HEK293 (cell line): ENCODE measurements at regions not wholly inside any gene's neighbourhood (a gene's known extent, or its start where the extent isn't known, plus 50 kb on each side); places are given as distances from the start of the nearest gene placed in this dataset.

ENCODE experiments used
- YY1 ChIP-seq: fragments of 450-650 bp; formaldehyde crosslinking; IDR thresholded peaks from 2 replicates; pipeline ENCODE4 v1.5.1; 2018; ENCODE audit warnings: missing biosample characterization, missing genetic modification characterization
- ZBTB20 ChIP-seq: fragments of 450-650 bp; formaldehyde crosslinking; IDR thresholded peaks from 2 replicates; pipeline ENCODE4 v1.5.1; 2016; ENCODE audit warnings: missing biosample characterization, missing genetic modification characterization
- ZNF133 ChIP-seq: fragments of 450-650 bp; formaldehyde crosslinking; IDR thresholded peaks from 2 replicates; pipeline ENCODE4 v1.5.1; 2016; ENCODE audit warnings: missing biosample characterization, missing genetic modification characterization
- ZNF274 ChIP-seq, 2 experiments: fragments of 200-500 bp in 1 of 2; fragments of 450-650 bp in 1 of 2; sonication (Bioruptor generic) in 1 of 2; formaldehyde crosslinking in 1 of 2; IDR thresholded peaks; 2 replicates each; pipeline versions ENCODE4 v1.5.1 to v1.6.1; 2014 to 2016; ENCODE audit warnings: borderline replicate concordance in 1 of 2, inconsistent platforms in 1 of 2, low read length in 1 of 2, missing biosample characterization in 1 of 2, missing genetic modification characterization in 1 of 2
- ZNF311 ChIP-seq: fragments of 450-650 bp; formaldehyde crosslinking; IDR thresholded peaks from 2 replicates; pipeline ENCODE4 v1.5.1; 2017; ENCODE audit warnings: missing biosample characterization, missing genetic modification characterization, borderline replicate concordance
- ZNF514 ChIP-seq: fragments of 450-650 bp; formaldehyde crosslinking; IDR thresholded peaks from 2 replicates; pipeline ENCODE4 v1.5.1; 2016; ENCODE audit warnings: missing biosample characterization, missing genetic modification characterization
- TF ChIP-seq, protein P1 (sequence below): fragments of 450-650 bp; formaldehyde crosslinking; IDR thresholded peaks from 2 replicates; pipeline ENCODE4 v1.5.1; 2016; ENCODE audit warnings: missing biosample characterization, missing genetic modification characterization
- TF ChIP-seq, protein P2 (sequence below): fragments of 450-650 bp; formaldehyde crosslinking; IDR thresholded peaks from 2 replicates; pipeline ENCODE4 v1.5.1; 2016; ENCODE audit warnings: missing biosample characterization, missing genetic modification characterization
- TF ChIP-seq, protein P3 (sequence below): fragments of 450-650 bp; formaldehyde crosslinking; IDR thresholded peaks from 2 replicates; pipeline ENCODE4 v1.5.1; 2016; ENCODE audit warnings: missing biosample characterization, missing genetic modification characterization

GRCh38 chr3:118761291-118761606 is 273.4 kb downstream of the IGSF11 start:
- no peak for TF ChIP-seq ZNF274 (IDR thresholded peaks at IDR 0.05; ENCODE audit: low read length)
- TF ChIP-seq ZNF274 (tag by site-specific recombination; IDR thresholded peaks at IDR 0.05; ENCODE audit: borderline replicate concordance) = no peak
- TF ChIP-seq, protein P1, sequence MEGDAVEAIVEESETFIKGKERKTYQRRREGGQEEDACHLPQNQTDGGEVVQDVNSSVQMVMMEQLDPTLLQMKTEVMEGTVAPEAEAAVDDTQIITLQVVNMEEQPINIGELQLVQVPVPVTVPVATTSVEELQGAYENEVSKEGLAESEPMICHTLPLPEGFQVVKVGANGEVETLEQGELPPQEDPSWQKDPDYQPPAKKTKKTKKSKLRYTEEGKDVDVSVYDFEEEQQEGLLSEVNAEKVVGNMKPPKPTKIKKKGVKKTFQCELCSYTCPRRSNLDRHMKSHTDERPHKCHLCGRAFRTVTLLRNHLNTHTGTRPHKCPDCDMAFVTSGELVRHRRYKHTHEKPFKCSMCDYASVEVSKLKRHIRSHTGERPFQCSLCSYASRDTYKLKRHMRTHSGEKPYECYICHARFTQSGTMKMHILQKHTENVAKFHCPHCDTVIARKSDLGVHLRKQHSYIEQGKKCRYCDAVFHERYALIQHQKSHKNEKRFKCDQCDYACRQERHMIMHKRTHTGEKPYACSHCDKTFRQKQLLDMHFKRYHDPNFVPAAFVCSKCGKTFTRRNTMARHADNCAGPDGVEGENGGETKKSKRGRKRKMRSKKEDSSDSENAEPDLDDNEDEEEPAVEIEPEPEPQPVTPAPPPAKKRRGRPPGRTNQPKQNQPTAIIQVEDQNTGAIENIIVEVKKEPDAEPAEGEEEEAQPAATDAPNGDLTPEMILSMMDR = no peak
- no peak for TF ChIP-seq ZNF311
- TF ChIP-seq ZNF514 (tag by site-specific recombination) = no peak
- no peak for TF ChIP-seq ZBTB20
- TF ChIP-seq, protein P2, sequence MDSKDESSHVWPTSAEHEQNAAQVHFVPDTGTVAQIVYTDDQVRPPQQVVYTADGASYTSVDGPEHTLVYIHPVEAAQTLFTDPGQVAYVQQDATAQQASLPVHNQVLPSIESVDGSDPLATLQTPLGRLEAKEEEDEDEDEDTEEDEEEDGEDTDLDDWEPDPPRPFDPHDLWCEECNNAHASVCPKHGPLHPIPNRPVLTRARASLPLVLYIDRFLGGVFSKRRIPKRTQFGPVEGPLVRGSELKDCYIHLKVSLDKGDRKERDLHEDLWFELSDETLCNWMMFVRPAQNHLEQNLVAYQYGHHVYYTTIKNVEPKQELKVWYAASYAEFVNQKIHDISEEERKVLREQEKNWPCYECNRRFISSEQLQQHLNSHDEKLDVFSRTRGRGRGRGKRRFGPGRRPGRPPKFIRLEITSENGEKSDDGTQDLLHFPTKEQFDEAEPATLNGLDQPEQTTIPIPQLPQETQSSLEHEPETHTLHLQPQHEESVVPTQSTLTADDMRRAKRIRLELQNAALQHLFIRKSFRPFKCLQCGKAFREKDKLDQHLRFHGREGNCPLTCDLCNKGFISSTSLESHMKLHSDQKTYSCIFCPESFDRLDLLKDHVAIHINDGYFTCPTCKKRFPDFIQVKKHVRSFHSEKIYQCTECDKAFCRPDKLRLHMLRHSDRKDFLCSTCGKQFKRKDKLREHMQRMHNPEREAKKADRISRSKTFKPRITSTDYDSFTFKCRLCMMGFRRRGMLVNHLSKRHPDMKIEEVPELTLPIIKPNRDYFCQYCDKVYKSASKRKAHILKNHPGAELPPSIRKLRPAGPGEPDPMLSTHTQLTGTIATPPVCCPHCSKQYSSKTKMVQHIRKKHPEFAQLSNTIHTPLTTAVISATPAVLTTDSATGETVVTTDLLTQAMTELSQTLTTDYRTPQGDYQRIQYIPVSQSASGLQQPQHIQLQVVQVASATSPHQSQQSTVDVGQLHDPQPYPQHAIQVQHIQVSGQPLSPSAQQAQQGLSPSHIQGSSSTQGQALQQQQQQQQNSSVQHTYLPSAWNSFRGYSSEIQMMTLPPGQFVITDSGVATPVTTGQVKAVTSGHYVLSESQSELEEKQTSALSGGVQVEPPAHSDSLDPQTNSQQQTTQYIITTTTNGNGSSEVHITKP (tag by site-specific recombination) = no peak
- TF ChIP-seq, protein P3, sequence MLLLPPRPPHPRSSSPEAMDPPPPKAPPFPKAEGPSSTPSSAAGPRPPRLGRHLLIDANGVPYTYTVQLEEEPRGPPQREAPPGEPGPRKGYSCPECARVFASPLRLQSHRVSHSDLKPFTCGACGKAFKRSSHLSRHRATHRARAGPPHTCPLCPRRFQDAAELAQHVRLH (tag by site-specific recombination) = no peak
- no peak for TF ChIP-seq YY1 (tag by site-specific recombination)
- TF ChIP-seq ZNF133 (tag by site-specific recombination) = no peak
